ENCODE measurements at regions not wholly inside any gene's neighbourhood (a gene's known extent, or its start where the extent isn't known, plus 50 kb on each side); places are given as distances from the start of the nearest gene placed in this dataset.

GRCh38 chr20:24321973-24322372 is 147.5 kb upstream of the SYNDIG1 start:
- TF ChIP-seq CTCF (IDR thresholded peaks at IDR 0.05) = no peak
- TF ChIP-seq POLR2AphosphoS5 (IDR thresholded peaks at IDR 0.05) = no peak
- no peak for TF ChIP-seq POLR2A (IDR thresholded peaks at IDR 0.05)

Measured in upper lobe of left lung (tissue), 4 donors.